Sciatic nerve (tissue), 2 donors: ENCODE measurements at regions not wholly inside any gene's neighbourhood (a gene's known extent, or its start where the extent isn't known, plus 50 kb on each side); places are given as distances from the start of the nearest gene placed in this dataset.
"Not testable (repeated sequence)": the region's sequence is repeated elsewhere in the genome, so short reads cannot be mapped to it uniquely, and the experiment has no call there.

Source experiments
- ATAC-seq: fragments of 200-7000 bp; cut with Tn5 transposase; one replicate; pipeline ENCODE4 v1.9.1; 2020; ENCODE audit warnings: mild to moderate bottlenecking, moderate library complexity
- DNase-seq: peaks from one replicate; pipeline ENCODE4 v3.0.0-alpha.2; 2020; ENCODE audit warnings: low spot score
- intact Hi-C: fragments of 100-400 bp; cut with DNase I; formaldehyde crosslinking; loops from one replicate; pipeline ENCODE4 v1.14.2; 2022
- donor health status: DM: no; HTN: no; CAD: no.
- donor health status: DM: no; HTN: no; CAD: no.

DNA sequence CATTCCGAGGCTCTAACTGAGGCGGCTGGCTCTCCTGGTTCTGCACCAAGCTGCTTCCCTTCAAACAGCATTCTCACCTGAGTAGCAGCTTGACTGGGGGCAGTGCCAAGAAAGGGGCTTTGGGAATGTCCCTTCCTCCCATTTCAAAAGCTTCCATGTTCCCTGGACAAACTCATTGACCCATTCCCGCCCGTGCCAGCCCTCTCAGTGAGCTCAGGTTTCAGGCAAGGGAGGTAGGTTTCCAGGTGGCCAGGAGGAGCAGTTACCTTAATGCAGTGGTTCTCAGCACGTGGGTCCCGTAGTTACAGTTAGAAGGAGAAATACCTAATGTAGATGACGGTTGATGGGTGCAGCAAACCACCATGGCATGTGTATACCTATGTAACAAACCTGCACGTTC lies 135.2 kb downstream of the ELOVL4 start:
- DNase-seq (no peak), ATAC-seq (no peak)
- intact Hi-C loops, result loop anchor here (2.0 kb wide), 1 partner anchor 13 kb away; no protein-coding TSS in a partner anchor

DNA sequence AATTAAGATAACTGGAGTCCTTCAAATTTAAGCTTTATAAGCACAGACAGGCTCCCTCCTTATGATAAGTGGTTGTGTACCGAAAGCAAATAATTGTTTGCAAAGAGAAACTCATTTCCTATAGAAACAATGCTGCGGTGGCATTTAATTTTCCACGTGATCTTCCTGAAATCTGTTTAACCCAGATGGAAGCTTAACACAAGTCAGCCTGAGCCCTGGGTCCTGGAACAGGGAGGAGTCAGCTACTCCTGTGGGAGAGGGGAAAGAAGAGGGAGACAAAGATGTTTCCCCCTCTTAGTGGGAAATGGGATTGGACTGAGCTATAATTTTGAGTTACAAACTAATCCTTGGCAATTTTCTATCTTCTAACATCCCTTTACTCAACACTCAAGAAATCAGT lies 136.5 kb downstream of the ELOVL4 start:
- no peak for DNase-seq
- intact Hi-C loops, result no loop called here
- no peak for ATAC-seq

DNA sequence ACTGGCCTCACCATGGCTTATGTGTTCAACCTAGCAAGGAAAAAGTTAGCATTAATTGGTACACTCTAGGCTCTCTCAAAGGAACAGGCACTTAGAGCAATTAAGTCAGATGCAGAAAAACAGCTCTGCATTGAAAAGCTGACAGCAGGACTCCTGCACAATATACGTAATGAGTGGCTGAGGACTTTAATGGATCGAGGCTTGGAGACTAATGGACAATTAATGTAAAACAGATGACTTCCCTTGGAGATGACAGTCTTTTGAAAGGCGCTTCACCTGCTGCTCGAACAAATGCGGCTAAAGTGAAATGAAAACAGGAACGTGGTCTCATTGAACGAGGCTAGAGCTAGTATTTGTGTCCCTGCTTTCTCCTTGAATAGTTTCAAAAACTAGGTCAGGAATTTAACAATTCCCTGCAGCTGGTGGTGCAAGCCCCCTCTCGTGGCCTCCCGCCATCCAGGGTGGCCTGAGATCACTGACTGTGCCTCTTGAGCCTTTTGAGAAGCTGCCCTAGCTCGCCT lies 137.1 kb downstream of the ELOVL4 start:
- intact Hi-C loops, result no loop called here
- DNase-seq, result no peak
- no peak for ATAC-seq

DNA sequence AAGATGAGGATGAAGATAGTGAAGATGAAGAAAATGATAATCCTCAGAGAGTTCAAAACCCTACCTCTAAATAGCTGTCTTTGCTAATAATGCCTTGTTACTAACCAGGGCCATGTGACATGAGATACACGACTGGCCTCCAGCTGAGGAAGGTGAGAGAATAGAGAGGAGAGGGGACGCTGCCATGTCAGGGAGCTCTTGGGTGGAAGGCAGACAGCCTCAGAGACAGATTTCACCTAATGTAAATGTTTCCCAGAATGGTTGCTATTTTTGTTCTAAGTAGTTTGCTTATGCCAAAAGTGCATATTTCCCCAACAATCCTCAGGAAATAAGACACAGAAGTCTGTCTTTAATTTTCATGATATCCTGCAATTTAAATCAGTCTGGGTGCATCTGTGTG lies 138.4 kb downstream of the ELOVL4 start:
- intact Hi-C loops, result no loop called here
- DNase-seq (no peak), ATAC-seq (no peak)

DNA sequence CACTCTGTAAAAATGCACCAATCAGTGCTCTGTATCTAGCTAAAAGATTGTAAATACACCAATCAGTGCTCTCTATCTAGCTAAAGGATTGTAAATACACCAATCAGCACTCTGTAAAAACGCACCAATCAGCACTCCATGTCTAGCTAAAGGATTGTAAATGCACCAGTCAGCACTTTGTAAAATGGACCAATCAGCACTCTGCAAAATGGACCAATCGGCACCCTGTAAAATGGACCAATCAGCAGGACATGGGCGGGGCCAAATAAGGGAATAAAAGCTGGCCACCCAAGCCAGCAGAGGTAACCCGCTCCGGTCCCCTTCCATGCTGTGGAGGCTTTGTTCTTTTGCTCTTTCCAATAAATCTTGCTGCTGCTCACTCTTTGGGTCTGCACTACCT lies 140.7 kb downstream of the ELOVL4 start:
- intact Hi-C loops, DNase-seq: not testable (repeated sequence)

DNA sequence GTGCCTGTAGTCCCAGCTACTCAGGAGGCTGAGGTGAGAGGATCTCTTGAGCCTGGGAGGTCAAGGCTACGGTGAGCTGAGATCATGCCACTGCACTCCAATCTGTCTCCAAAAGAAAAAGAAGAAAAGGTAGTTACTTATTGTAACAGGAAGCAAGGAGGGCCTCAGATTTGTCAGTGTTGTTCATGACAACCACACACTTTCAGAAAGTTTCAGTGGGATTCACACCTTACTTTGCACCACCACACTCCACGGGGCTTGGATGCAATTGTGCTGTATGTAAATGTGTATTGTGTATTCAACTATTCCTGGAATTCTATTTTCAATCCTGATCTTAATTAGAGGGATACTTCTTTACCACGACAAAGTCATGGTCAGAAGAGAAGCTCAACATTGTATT lies 142.6 kb downstream of the ELOVL4 start:
- DNase-seq (no peak), ATAC-seq (no peak)
- intact Hi-C loops, result loop anchor here (1.0 kb wide), 1 partner anchor 18 kb away; no protein-coding TSS in a partner anchor

More for the DNA sequence above, 140.7 kb downstream of the ELOVL4 start:
- not testable (repeated sequence) for ATAC-seq

DNA sequence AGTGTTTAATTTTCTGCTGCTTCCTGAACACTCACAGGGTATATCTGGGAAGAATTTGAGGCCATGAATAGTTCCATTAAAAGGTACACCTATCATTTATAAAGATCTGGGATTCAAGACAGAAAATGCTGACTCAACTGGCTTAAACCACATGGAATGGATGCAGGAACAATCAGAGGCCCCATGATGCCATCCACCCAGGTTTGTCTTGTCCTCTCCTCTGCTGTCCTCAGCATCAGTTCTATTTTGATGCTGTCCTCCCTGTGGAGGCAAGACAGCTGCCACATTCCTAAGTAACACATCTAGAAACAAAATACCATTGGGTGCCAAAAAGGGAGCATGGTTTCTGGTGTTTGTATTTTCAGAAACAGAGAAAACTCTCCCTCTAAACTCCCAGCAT lies 143.4 kb downstream of the ELOVL4 start:
- DNase-seq, result no peak
- no peak for ATAC-seq
- intact Hi-C loops, result loop anchor here (1.0 kb wide), 1 partner anchor 18 kb away; no protein-coding TSS in a partner anchor

DNA sequence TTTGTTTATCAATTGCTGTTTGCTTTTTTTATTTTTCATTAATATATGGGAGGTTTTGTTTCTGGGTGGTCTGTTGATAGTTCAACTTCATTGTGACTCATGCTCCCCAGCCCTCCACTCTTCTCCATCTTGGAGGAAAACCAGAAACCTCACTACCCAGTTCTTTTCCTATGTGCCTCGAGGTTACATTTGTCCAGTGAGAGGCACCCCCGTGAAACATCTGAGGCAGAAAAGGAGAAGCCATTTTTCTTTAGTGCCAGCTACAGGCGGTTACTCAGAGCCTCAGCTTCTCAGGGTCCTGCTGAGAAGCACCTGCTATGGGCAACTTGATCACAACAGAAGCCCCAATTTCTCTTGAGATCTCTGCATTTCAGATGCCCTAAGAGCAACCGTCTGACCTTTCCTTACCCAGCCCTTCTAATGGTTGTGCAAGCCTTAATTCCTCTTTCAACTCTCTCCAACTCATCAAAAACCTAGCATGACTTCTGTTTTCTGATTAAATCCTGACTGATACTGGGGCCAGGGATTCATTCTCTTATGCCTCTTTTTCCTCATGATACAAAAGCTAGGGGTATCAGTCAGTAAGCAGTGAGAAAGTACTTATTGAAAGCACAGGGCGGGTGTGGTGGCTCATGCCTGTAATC lies 144.6 kb downstream of the ELOVL4 start:
- no peak for ATAC-seq
- no peak for DNase-seq
- intact Hi-C loops, result no loop called here

DNA sequence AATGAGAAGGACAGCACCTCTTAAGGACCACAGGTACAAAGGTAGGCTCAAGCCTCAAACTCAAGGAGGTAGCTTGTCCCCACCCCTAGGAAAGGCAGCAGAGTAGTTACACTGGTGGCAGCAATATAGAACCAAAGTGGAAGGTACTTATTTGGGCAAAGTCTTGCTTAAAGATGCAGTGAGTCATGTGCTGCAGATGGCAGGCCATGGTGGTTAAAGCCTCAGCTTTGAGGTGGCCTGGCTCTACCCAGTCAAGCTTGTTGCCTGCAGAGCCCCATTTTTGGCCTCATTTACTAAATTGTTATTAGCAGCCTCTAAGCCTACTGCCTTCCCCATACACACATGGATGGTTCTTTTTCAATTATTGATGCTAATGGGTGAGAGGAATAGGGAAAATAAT lies 146.0 kb downstream of the ELOVL4 start:
- DNase-seq, result no peak
- intact Hi-C loops, result no loop called here
- no peak for ATAC-seq

DNA sequence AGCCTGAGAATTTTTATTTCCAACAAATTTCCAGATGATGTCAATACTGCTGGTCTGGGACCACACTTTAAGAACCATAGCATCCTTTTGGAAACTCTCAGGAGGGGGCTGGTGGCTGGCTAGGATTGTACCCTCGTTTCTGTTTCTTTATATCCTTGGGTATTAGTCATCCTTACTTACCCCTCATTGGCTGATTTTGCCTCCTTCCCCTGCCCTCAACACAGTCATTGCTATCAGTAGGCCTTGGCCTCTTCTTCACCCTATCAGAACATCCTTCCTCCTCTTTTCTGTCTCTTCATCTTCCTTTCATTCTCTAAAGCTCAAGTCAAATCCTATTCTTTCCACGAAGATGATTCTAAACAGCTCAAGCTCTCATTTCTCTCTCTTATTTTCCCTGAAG lies 148.5 kb downstream of the ELOVL4 start:
- DNase-seq (no peak), ATAC-seq (no peak)
- intact Hi-C loops, result loop anchor here (2.0 kb wide), 1 partner anchor 14 kb away; no protein-coding TSS in a partner anchor

DNA sequence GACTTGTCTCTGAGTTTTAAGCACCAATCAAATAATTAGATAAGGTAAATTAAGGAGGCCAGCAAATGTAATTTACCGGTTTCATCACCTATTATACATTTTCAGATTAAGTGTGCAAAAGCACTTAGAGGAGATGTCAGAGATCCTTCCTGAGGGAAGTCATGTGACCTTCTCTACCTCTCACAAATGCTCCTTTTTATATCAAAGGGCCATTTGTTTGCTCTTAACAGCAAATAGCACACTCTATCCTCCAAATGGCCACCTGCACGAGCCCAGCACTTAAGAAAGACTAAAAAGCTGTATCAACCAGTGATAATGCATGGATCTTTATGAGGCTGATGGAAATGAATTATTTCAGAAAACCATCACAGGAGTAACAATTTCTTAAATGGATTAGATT lies 149.4 kb downstream of the ELOVL4 start:
- intact Hi-C loops, result loop anchor here (2.0 kb wide), 1 partner anchor 15 kb away; no protein-coding TSS in a partner anchor
- no peak for DNase-seq

DNA sequence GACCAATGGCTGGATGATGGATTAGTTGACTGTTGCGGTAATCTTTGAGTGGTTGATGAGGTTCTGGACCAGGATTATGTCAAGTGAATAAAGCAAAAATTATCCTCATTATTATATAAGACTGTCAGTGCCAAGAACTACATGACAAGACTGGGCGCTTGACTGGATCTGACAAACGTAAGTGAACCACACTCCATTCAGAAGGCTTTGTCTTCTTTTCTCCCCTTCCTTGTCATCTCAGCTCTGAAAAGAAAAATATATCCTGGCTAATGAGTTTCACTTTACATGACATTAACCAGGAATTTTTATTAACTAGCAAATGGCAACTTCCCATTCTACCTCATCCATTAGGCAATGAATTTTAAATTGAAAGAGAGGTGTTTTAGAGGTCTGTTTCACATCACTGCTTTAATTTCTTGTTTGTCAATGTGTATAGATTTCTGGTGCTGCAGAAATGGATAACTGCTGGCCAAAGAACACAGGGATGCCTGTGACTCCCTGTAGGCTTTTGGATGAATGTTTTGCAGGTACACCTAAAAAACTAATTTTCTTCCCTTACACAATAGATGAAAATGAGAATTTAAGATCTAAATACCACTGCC lies 150.1 kb downstream of the ELOVL4 start:
- DNase-seq (no peak), ATAC-seq (no peak)
- intact Hi-C loops, result no loop called here

More for the DNA sequence above, 149.4 kb downstream of the ELOVL4 start:
- no peak for ATAC-seq

DNA sequence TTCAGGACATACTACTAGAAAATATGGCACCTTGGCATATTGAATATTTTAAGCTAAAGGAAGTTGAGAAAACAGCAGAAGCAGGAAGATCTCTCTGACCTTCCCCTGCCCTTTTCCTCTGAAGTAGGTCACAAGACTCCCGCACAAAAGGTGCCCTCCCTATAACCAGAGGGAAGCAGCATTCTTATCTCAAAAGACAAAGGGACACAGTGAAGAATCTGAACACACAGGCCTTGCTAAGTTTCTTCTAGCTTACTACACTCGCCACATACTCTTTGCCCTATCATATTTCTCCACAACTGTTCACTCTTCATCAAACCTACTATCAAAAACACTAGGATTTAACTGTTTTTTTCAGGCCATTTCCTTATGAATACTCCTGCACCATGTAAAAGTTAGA lies 151.2 kb downstream of the ELOVL4 start:
- ATAC-seq (no peak), DNase-seq (no peak)
- intact Hi-C loops, result no loop called here

DNA sequence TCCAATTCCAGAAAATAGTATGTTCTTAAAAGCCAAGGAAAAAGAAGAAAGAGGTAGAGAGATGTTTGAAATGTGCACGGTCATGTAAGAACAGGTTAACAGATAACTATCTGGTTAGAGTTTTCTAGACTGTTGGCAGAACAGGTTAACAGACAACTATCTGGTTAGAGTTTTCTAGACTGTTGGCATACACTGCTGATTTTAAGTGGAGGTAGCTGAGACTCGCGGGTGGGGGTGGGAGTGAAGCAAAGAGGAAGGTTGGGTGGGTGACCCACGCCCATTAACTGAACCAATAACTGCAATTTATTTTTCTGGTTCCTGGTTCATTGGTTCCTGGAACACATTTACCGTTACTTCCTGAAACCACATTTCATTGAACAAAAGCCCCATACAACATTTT lies 157.5 kb downstream of the ELOVL4 start:
- ATAC-seq (no peak), DNase-seq (no peak)
- intact Hi-C loops, result no loop called here

DNA sequence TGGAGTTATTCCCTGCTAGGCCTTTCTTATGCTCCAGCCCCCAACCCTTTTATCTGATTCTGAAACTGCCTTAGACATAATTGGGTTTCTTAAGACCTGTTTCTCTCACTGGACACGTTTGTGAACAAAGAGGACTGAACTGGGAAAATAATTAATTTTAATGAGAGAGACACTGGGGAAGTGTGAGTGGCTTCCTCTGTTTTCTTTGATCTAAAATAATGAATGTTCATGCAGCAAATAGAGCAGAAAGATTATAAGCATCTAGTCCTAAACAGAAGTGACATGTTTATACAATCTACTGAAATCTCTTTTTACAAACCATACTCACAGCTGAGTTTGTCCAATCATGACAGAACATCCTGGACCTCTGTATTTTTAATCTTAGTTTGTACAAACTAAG lies 157.6 kb downstream of the SH3BGRL2 start:
- DNase-seq (no peak), ATAC-seq (no peak)
- intact Hi-C loops, result no loop called here

DNA sequence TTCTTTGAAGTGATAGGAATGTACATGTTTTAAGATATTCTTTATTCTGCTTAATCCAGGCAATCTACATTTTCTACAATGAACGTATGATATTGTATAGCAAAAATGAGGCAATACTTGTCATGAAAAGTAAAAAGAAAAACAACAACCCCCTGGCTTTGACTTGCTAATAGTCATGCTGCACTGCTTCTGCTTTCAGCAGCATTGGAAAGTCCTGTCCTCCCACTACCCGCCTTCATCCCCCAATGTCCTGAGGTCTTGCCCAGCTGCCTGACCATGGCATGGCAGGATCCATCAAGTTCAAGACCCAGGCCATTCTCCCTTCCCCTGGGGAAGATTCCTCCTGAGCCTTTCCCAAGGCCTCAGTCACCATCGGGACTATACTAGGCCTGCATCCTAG lies 156.5 kb downstream of the SH3BGRL2 start:
- DNase-seq, result no peak
- ATAC-seq, result no peak
- intact Hi-C loops, result no loop called here

DNA sequence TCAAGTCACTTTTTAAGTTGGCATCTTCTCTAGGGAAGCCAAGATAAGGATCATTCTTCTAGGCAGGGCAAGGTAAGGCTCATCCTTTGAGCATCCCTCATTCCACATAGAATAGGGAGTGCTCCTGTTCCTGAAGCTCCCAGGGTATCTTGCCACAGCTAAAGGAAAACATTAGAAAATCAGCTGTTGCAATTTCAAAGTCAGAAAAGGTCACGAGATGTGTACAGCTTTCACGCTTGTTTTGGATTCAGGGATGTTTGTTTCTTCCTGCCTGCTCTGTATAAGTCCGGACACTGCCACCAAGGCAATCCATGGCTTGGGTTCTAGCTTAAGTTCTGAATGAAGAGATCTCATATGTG lies 153.2 kb downstream of the SH3BGRL2 start:
- intact Hi-C loops, result no loop called here
- ATAC-seq (no peak), DNase-seq (no peak)

DNA sequence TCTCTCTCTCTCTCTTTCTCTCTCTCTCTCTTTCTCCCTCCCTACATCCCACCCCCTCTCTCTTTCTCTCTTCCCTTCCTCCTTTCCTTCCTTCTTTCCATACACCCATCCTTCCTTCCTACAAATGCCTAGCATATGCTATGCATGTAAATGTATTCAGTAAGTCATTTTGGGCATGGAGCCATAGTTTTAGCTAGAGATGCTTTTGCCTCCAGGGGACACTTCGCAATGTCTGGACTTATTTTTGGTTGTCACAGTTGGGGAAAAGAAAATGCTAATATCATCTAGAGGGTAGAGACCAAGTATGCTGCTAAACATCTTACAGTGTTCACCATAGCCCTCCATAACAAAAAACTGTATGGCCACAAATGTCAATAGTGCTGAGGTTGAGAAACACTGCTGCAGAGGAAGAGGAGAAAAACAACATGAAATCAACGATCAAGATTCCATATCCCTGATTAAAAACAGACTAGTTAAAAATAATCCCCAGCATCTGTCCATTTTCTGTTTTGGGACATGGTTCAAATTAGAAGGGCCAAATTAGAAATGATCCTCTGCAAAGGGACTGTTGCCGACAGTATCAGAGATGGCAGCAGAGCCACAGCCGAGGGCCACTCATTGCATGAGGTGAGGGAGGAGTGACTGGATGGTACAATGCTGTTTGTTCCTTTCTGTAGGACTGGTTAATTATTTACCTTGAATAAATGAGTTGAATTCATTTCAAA lies 152.7 kb downstream of the SH3BGRL2 start:
- no peak for DNase-seq
- intact Hi-C loops, result no loop called here
- no peak for ATAC-seq

DNA sequence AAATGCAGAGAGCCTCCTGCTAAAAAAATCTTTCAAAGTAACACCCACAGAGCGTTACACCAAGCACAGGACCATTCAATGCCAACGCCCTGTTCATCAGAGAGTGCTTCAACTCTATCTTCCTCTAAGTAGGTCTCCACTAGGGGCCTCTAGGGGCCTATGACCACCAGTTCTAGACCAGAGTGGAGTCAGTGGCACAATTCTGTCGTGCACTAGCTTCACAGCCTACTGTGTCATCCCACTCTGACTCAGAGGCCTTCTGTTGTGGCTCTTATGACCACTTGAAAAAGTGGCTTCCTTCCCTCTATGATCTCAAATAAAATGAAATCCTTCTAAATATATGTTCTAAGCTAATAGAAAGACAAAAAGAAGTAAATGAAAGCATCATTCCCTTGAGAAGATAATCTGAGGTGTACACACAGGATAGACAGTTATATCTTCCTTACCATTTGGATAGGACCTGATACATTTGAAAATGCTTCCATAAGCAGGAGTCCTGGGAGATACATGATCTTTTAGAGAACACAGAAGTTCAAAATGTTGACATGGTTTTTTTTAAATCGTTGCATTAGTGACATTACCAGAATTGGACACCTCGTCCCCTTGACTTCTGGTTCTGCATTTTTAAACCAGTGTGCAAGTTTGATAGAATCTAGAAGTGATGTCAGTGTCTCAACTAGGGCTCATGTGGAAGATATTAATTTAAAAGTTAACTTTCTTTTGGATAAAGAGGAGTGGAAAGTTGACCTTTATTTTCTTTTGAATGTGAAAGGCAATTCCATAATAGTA lies 151.9 kb downstream of the SH3BGRL2 start:
- intact Hi-C loops, result no loop called here
- no peak for ATAC-seq
- no peak for DNase-seq
